Peyer's patch (tissue), 4 donors: ENCODE measurements at regions not wholly inside any gene's neighbourhood (a gene's known extent, or its start where the extent isn't known, plus 50 kb on each side); places are given as distances from the start of the nearest gene placed in this dataset.

Experiments used
- DNase-seq, 3 donors: peaks; one replicate each; pipeline ENCODE4 v3.0.0-alpha.2; 2017 to 2019
- H3K27ac ChIP-seq, 4 donors: fragments of 200-600 bp; sonication (generic); one replicate each; pipeline ENCODE4 v1.5.1; 2016 to 2019
- H3K27me3 ChIP-seq, 2 donors: fragments of 200-600 bp; sonication (generic); one replicate each; pipeline ENCODE4 v1.5.1; 2019
- H3K36me3 ChIP-seq, 3 donors: fragments of 200-600 bp; sonication (generic); one replicate each; pipeline ENCODE4 v1.5.1; 2016 to 2019
- H3K4me1 ChIP-seq, 4 donors: fragments of 200-600 bp; sonication (generic); one replicate each; pipeline ENCODE4 v1.5.1; 2016 to 2019
- H3K4me3 ChIP-seq, 4 donors: fragments of 200-600 bp; sonication (generic); 1 replicate in 3 of 4; 2 replicates in 1 of 4; pipeline ENCODE4 v1.5.1; 2016 to 2019; ENCODE audit warnings: mild to moderate bottlenecking in 1 of 4
- H3K9me3 ChIP-seq, 4 donors: fragments of 200-600 bp; sonication (generic); one replicate each; pipeline ENCODE4 v1.5.1; 2016 to 2019; ENCODE audit warnings: mild to moderate bottlenecking in 1 of 4
- POLR2A ChIP-seq, 2 donors: fragments of 450-650 bp; IDR thresholded peaks; one replicate each; pipeline ENCODE4 v1.5.1; 2017; ENCODE audit warnings: antibody characterized with exemption in 2 of 2, mild to moderate bottlenecking in 2 of 2, moderate library complexity in 2 of 2
- TF ChIP-seq, protein P1 (sequence below), 6 experiments: fragments of 450-650 bp in 4 of 6; fragments of 200-600 bp in 2 of 6; sonication (generic) in 1 of 6; IDR thresholded peaks; one replicate each; pipeline ENCODE4 v1.5.1; 2017 to 2019; ENCODE audit warnings: antibody characterized with exemption in 6 of 6, mild to moderate bottlenecking in 3 of 6, moderate library complexity in 1 of 6

DNA sequence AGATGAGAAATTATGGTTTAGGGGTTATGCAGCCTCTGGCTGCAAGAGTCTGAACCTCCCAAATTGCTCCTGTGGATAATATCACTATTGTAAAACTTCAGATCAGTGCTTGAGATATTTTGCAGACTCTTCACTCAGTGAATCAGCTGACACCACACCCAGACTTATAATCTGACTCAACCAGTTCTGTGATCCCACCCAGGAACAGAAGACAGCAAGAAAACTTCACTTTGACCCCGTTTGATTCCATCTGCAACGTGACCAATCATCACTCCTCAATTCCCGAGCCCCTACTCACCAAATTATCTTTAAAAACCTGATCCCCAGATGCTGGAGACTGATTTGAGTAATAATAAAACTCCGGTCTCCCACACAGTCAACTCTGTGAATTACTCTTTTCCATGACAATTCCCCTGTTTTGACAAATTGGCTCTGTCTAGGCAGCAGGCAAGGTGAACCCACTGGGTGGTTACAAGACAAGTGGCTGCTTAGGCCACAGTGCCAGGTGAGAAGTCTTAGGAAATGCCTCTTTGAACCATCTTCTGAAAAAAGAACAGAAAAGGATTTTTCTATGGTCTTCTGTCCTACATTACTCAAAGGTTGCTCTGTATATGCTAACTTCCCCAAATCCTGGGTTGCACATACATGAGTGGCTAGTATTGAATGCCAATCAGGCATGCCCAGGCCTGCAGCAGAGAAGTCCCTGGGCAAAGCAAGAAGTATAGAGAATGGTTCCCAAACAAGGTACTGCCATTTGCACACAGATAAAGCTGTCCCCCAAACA is 588.0 kb downstream of the PRELID2 start:
- TF ChIP-seq POLR2A (IDR thresholded peaks at IDR 0.05): no peak
- TF ChIP-seq, protein P1, sequence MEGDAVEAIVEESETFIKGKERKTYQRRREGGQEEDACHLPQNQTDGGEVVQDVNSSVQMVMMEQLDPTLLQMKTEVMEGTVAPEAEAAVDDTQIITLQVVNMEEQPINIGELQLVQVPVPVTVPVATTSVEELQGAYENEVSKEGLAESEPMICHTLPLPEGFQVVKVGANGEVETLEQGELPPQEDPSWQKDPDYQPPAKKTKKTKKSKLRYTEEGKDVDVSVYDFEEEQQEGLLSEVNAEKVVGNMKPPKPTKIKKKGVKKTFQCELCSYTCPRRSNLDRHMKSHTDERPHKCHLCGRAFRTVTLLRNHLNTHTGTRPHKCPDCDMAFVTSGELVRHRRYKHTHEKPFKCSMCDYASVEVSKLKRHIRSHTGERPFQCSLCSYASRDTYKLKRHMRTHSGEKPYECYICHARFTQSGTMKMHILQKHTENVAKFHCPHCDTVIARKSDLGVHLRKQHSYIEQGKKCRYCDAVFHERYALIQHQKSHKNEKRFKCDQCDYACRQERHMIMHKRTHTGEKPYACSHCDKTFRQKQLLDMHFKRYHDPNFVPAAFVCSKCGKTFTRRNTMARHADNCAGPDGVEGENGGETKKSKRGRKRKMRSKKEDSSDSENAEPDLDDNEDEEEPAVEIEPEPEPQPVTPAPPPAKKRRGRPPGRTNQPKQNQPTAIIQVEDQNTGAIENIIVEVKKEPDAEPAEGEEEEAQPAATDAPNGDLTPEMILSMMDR (IDR thresholded peaks at IDR 0.05): no peak
- no peak overlapping the region for H3K27ac ChIP-seq
- no peaks in the 10 kb centered on the region for H3K9me3 ChIP-seq
- no peak for DNase-seq
- H3K36me3 ChIP-seq: no peaks in the 10 kb centered on the region
- H3K27me3 ChIP-seq: no peaks in the 10 kb centered on the region
- no peaks in the 10 kb centered on the region for H3K4me1 ChIP-seq
- no peak overlapping the region for H3K4me3 ChIP-seq

DNA sequence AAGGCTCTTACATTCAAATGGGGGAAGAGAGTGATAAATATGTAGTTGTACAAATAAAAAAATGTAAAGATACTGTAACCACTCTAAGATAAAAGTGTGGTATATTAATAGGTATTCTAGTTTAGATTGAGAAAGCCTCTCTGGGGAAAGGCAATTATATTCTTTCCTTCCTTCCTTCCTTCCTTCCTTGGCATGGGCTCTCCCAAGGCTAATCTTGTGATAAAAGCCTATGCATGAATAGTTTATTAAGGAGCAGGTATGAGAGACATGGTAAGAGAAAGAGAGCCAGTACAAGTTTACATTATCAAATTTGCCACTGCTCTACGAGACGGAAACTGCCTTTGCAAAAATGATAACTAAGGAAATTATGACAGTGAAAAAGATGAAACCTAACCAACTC is 588.8 kb downstream of the PRELID2 start:
- H3K27ac ChIP-seq: no peak overlapping the region
- no peak overlapping the region for H3K4me3 ChIP-seq
- H3K36me3 ChIP-seq: no peaks in the 10 kb centered on the region
- H3K27me3 ChIP-seq: no peaks in the 10 kb centered on the region
- no peaks in the 10 kb centered on the region for H3K4me1 ChIP-seq
- TF ChIP-seq POLR2A (IDR thresholded peaks at IDR 0.05): no peak
- TF ChIP-seq, protein P1 (IDR thresholded peaks at IDR 0.05): no peak
- no peaks in the 10 kb centered on the region for H3K9me3 ChIP-seq
- DNase-seq: no peak

DNA sequence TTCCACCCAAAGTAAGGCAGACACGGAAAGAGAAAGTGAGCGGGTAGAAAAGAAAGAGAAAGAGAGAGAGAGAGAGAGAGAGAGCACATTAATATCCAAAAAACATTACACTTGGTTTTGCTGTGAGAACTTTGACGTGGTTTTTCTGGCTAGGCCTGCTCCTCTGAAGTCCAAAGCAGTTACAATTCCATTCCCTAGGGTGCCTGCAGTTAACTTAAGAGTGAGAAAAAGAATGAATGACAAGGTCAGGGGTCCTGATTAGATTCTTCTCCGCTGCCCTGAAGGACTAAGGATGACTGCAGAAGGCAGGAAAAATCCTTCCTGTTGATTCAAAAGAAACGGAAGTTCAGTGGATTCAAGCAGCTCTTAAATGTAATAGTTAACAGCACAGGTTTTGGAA is 589.8 kb downstream of the PRELID2 start:
- H3K4me1 ChIP-seq: no peaks in the 10 kb centered on the region
- DNase-seq: no peak
- no peak overlapping the region for H3K27ac ChIP-seq
- no peaks in the 10 kb centered on the region for H3K36me3 ChIP-seq
- TF ChIP-seq, protein P1 (IDR thresholded peaks at IDR 0.05): no peak
- TF ChIP-seq POLR2A (IDR thresholded peaks at IDR 0.05): no peak
- no peak overlapping the region for H3K4me3 ChIP-seq
- H3K9me3 ChIP-seq: no peaks in the 10 kb centered on the region
- no peaks in the 10 kb centered on the region for H3K27me3 ChIP-seq

DNA sequence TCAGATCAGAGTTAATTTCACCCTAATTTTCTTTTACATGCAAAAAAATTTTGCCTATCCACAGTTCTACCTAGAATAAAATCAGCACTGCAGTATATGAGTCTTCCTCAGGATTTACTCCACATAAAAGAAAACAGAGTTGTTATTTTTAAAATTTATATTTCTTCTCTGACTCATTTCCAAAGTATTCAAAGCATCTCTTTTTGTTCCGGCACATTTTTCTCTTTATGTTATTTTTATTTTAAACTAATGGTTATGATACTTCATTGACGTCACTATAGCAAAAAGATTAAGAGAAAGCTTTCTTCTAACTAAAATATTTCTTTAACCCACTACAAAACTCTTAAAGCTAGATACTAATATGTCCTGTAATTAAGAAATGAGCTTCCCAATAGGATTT is 590.4 kb downstream of the PRELID2 start:
- no peaks in the 10 kb centered on the region for H3K27me3 ChIP-seq
- TF ChIP-seq POLR2A (IDR thresholded peaks at IDR 0.05): no peak
- TF ChIP-seq, protein P1 (IDR thresholded peaks at IDR 0.05): no peak
- H3K27ac ChIP-seq: no peak overlapping the region
- no peak for DNase-seq
- no peaks in the 10 kb centered on the region for H3K4me1 ChIP-seq
- no peak overlapping the region for H3K4me3 ChIP-seq
- no peaks in the 10 kb centered on the region for H3K9me3 ChIP-seq
- no peaks in the 10 kb centered on the region for H3K36me3 ChIP-seq

DNA sequence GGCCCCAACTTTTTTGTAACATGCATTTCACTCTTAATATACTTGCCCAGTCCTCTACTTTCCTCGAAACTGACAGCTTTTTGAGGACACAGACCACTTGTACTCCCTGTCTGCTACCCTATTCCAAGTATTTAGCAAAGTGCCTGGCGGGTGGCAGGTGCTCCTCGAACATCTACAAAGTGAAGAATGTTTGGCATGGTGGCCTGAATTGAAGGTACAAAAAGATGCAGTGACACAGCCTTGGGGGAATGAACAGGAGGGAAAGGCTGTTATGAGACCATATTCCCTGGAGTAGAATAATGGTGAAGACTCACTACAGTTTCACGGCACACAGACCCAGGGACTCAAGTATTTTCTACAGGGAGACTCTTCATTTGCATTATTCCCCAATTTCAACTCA is 590.9 kb downstream of the PRELID2 start:
- Histone ChIP-seq H3K27ac (no peak overlapping the region), H3K9me3 (no peaks in the 10 kb centered on the region), H3K4me1 (no peaks in the 10 kb centered on the region), H3K36me3 (no peaks in the 10 kb centered on the region), H3K4me3 (no peak overlapping the region), H3K27me3 (no peaks in the 10 kb centered on the region)
- no peak for DNase-seq
- TF ChIP-seq, protein P1 (IDR thresholded peaks at IDR 0.05): no peak
- no peak for TF ChIP-seq POLR2A (IDR thresholded peaks at IDR 0.05)
